HFF-Myc (cell line): ENCODE measurements at regions not wholly inside any gene's neighbourhood (a gene's known extent, or its start where the extent isn't known, plus 50 kb on each side); places are given as distances from the start of the nearest gene placed in this dataset.

ENCODE experiments used
- DNase-seq: peaks from one replicate; pipeline ENCODE4 v3.0.0-alpha.2; 2011; ENCODE audit warnings: low read depth; ENCODE audit errors: extremely low read depth
- H3K4me3 ChIP-seq: replicated peaks from 2 replicates; pipeline ENCODE4 v1.5.1; 2011; ENCODE audit warnings: low read depth, mild to moderate bottlenecking, control low read depth, low read length
- TF ChIP-seq, protein P1 (sequence below): IDR thresholded peaks from 2 replicates; pipeline ENCODE4 v1.5.1; 2012; ENCODE audit warnings: mild to moderate bottlenecking, low read depth, low read length, control low read depth; ENCODE audit errors: missing control alignments

DNA sequence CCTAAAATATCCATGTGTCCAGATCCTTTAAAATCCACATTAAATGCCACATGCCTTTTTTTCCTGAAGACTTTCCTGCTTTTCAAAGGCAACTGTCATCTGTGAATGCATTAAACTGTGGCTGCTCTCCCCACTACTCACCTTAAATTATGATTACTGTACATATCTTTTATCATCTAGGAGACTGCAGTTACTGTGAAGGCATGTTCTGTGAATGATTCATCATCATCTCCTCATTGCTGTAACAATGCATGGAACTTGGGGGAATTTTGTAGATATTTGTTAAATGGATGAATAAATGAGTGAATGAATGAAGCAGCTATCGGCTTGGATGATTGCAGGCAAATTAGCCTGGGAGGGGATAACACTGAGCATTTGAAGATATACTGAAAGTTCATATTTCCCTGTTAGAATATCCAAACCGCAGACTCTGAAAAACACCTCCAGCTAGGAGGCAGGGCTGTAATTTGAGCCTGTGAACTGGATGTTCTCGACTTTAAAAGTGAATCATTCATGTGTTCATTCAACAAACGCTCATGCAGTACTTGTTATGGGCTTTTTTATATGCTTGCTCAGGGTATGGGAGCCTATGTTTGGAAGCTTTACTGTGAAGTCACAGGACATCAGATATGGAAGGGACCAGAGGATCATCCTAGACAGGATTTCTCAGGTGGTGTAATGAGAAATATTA, 519.2 kb downstream of the KIF4B start:
- DNase-seq = no peak
- TF ChIP-seq, protein P1, sequence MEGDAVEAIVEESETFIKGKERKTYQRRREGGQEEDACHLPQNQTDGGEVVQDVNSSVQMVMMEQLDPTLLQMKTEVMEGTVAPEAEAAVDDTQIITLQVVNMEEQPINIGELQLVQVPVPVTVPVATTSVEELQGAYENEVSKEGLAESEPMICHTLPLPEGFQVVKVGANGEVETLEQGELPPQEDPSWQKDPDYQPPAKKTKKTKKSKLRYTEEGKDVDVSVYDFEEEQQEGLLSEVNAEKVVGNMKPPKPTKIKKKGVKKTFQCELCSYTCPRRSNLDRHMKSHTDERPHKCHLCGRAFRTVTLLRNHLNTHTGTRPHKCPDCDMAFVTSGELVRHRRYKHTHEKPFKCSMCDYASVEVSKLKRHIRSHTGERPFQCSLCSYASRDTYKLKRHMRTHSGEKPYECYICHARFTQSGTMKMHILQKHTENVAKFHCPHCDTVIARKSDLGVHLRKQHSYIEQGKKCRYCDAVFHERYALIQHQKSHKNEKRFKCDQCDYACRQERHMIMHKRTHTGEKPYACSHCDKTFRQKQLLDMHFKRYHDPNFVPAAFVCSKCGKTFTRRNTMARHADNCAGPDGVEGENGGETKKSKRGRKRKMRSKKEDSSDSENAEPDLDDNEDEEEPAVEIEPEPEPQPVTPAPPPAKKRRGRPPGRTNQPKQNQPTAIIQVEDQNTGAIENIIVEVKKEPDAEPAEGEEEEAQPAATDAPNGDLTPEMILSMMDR = no peak
- H3K4me3 ChIP-seq = no peak overlapping the region

DNA sequence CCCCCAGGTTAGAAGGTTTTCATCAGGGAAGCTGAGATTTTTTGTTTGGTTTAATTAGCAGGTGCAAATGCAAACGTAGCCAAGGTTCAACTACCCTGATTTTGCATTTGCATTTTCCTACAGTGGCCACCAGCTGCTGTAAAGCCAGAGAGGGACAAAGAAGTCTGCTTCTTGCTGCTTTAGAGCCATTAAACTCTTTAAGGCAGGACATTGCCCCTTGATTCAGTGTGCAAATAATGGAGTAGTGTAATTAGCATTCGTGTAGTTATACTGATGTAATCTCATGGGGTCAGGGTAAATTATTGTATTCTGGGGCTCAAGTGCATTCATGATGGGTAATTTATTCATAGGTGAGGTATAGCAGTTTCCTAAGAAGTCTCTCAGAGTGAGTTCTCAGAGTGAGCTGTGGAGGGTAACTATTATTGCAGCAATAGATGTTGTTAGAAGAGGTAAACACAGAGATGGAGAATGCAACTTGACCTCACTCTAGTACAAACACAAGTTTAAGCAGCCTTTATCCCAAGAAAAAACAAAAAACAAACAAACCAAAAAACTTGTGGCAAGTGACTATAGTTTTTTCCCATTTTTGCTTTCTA, 526.5 kb downstream of the KIF4B start:
- TF ChIP-seq, protein P1 = no peak
- no peak overlapping the region for H3K4me3 ChIP-seq
- no peak for DNase-seq

GRCh38 chr5:155546075-155546474, 532.5 kb downstream of the KIF4B start:
- DNase-seq = no peak
- TF ChIP-seq, protein P1 = no peak
- H3K4me3 ChIP-seq = no peak overlapping the region

DNA sequence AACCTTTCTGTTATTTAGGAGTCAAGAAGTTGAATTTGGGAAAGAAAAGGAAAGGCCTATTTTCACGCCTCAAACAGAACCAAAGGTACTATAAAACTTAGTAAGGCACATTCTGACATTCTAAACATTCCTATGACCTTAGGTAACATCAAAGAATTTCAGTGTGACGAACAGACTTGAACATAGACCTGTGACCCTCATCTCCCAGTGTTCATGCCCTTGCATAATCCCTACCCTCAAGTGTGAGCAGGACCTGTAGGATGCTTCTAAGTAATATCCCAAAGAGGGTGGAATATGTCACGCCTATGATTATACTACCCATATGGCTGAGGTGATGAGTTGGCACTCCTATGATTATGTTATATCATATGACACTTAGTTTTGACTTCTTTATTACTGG, 540.9 kb downstream of the KIF4B start:
- DNase-seq = no peak
- TF ChIP-seq, protein P1 = no peak
- no peak overlapping the region for H3K4me3 ChIP-seq

GRCh38 chr5:155556222-155556621, 542.7 kb downstream of the KIF4B start:
- no peak overlapping the region for H3K4me3 ChIP-seq
- TF ChIP-seq, protein P1 = no peak
- no peak for DNase-seq

- no peak overlapping the region for H3K4me3 ChIP-seq
- no peak for DNase-seq
- TF ChIP-seq, protein P1 = no peak
Observed at GRCh38 chr5:155556700-155557099, 543.1 kb downstream of the KIF4B start.

DNA sequence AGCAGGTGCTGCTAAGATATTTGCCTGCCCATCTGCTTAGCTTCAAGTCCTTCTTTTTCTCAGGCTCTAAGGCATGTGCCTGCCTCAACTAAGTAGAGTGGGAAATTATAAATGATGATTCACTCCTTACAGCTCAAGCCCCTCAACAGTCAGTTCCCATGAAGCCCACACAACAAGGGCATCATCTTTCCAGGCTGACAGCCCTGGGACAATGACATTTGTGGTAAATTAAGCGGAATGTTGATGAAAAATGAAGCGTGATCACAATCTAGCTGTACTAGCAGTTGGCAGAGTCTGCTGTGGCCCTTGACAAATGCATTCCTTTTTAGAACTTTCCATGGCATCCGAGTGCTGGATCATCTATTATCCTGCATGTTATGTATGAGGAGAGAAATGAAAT, 548.6 kb downstream of the KIF4B start:
- TF ChIP-seq, protein P1 = no peak
- DNase-seq = no peak
- no peak overlapping the region for H3K4me3 ChIP-seq
